ENCODE measurements at regions not wholly inside any gene's neighbourhood (a gene's known extent, or its start where the extent isn't known, plus 50 kb on each side); places are given as distances from the start of the nearest gene placed in this dataset.
"Not testable (repeated sequence)": the region's sequence is repeated elsewhere in the genome, so short reads cannot be mapped to it uniquely, and the experiment has no call there.

DNA sequence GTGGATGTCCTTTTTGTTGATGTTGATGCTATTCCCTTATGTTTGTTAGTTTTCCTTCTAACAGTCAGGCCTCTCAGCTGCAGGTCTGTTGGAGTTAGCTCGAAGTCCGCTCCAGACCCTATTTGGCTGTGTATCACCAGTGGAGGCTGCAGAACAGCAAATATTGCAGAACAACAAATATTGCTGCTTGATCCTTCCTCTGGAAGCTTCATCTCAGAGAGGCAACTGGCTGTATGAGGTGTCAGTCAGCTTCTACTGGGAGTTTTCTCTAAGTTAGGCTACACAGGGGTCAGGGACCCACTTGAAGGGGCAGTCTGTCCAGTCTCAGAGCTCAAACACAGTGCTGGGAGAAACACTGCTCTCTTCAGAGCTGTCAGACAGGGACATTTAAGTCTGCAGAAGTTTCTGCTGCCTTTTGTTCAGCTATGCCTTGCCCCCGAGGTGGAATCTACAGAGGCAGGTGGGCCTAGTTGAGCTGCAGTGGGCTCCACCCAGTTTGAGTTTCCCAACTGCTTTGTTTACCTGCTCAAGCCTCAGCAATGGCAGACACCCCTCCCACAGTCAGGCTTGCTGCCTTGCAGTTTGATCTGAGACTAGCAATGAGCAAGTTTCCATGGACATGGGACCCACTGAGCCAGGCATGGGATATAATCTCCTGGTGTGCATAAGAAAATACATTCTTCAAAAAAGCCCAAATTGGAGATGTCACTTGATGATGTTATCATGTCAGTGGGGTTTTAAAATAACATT, 99.5 kb downstream of the KDM5D start:
- DNase-seq (ENCODE audit: low spot score): no peak

- DNase-seq (ENCODE audit: low spot score): no peak
Observed at GRCh38 chrY:19637651-19638347, 106.7 kb downstream of the KDM5D start.

GRCh38 chrY:19628926-19629325, 115.6 kb downstream of the KDM5D start:
- DNase-seq (ENCODE audit: low spot score): no peak

DNA sequence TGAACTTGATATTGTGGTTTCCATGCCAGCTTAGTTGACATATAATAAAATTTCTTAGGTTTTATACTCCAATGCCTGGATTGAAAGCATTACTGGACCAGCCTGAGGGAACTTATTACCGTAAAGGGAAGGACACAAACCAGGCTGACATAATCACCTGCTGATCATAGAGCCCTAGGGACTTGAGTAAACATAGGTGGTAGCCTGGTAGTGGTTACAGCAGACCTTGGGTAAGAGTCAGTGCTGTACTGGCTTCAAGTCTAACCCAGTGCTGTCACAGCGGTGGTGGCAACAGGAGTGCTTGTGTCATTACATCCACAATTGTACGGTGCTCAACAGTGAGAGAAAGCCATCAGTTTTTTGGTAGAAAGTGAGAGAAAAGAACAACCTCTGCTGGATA, 122.1 kb downstream of the KDM5D start:
- DNase-seq (ENCODE audit: low spot score): no peak

- no peak for DNase-seq (ENCODE audit: low spot score)
Observed at GRCh38 chrY:19621756-19622155, 122.8 kb downstream of the KDM5D start.

GRCh38 chrY:19601113-19601512, 143.4 kb downstream of the KDM5D start:
- no peak for DNase-seq (ENCODE audit: low spot score)

DNA sequence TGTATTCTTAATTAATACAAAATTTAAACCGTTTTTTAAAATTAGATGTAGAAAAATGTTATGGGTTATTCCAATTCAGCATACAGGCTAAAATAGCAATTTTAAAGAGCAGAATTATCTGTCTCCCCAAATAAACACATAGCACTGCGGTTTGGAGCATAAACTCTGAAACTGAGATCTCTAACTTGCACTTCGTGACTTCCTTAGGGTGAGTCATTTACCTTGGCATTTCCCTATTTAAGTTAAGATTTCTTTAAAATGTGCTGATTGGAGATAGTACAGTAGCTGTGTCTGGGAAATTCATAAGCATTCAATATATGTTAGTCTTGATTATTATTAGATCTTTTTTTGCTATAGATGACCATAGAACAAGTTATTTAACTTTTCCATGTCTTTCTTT, 143.8 kb downstream of the KDM5D start:
- DNase-seq (ENCODE audit: low spot score): no peak

GRCh38 chrY:19590235-19590634, 154.3 kb downstream of the KDM5D start:
- no peak for DNase-seq (ENCODE audit: low spot score)

DNA sequence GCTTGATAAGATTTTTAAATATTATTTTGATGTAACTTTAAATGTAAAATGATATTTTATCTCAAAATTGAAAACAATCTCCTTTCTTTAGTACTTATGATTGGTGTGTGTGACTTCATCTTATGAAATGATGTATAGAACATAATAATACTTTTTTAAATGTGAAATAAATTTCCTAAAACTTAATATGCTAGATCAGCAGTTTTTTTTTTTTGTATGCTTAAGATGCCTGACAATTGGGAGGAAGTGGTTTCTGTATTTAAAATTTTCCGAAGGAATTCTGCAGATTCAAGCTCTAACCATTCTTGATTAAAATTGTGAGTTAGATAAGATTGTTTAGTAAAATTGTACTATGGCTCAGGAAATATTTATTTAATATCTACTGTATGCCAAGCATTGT, 154.9 kb downstream of the KDM5D start:
- no peak for DNase-seq (ENCODE audit: low spot score)

DNA sequence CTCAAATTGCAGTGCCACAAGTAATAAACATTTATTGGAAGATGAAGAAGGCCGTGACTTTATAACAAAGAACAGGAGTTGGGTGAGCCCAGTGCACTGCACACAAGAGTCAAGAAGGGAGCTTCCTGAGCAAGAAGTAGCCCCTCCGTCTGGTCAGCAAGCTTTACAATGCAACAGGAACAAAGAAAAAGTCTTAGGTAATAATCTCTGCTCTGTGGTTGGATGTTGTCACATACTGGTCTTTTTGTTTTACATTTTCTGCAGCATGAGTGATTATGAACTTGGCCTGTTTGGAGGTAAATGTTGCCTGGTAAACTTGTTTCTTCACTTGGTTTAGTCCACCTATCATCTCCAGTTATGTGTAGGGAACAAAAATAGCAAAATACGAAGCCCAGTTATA, 157.2 kb downstream of the KDM5D start:
- DNase-seq (ENCODE audit: low spot score): no peak

DNA sequence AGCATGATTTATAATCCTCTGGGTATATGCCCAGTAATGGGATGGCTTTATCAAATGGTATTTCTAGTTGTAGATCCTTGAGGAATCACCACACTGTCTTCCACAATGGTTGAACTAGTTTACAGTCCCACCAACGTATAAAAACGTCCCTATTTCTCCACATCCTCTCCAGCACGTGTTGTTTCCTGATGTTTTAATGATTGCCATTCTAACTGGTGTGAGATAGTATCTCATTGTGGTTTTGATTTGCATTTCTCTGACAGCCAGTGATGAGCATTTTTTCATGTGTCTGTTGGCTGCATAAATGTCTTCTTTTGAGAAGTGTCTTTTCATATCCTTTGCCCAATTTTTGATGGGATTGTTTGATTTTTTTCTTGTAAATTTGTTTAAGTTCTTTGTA, 163.5 kb downstream of the KDM5D start:
- not testable (repeated sequence) for DNase-seq (ENCODE audit: low spot score)

DNA sequence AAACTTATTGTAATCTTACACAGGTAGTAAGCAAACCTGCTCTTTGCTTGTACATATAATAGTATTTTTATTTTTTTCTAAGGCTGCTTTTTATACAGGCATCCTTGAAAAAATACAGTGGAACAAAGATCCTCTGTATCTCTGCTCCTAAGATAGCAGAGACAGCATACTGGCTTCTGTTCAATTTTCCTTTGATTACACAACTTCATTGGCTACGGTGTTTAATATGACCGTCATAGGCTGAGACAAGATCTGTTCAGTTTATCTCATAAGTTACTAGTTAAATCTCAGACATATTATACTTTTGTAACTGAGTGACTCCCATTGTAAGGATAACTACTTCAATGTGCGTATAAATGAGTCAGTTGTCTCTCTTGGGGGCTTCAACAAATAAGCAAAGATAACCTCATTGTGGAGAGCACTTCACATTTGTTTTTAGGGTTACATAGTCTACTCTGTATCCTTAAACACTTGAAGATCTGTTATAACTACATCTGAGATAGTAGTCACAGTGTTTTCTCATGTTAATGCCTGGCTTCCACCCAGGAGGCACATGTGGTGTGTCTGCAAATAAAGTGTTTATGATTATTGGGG, 166.1 kb downstream of the KDM5D start:
- peak; percentile 9 for DNase-seq (ENCODE audit: low spot score)

DNA sequence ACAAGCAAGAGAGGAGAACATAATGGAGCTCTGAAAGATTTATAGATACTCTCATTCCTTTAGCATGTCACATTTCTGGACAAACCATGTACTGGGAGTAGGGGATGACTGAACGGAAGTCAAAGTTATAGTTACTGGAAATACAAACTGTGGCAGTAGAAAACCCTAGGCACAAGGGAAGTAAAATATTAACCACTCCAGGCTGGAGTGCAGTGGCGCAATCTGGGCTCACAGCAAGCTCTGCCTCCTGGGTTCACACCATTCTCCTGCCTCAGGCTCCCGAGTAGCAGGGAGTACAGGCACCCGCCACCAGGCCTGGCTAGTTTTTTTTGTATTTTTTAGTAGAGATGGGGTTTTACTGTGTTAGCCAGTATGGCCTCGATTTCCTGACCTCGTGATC, 167.3 kb downstream of the KDM5D start:
- no peak for DNase-seq (ENCODE audit: low spot score)

GRCh38 chrY:19574939-19575338, 169.6 kb downstream of the KDM5D start:
- no peak for DNase-seq (ENCODE audit: low spot score)

DNA sequence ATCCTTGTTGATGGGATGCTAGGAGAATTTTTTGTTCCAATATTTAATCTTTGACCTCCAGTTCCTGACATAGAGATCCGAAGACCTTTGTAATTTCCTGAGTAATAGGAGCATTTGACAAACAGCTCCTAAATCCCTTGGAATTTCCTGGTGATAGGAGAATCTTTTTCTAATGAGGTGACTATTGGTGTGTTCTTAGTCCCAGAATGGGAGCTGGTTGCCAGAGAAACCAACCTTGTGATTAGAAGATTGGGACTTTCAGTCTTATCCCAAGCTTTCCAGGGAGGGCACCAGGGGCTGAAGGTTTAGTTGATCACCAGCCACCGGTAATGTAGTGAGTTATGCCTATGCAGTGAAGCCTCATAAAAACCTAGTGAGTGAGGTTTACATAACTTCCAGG, 170.9 kb downstream of the KDM5D start:
- DNase-seq (ENCODE audit: low spot score): no peak

GRCh38 chrY:19570999-19571398, 173.5 kb downstream of the KDM5D start:
- DNase-seq (ENCODE audit: low spot score): no peak

GRCh38 chrY:19567943-19568342, 176.6 kb downstream of the KDM5D start:
- DNase-seq (ENCODE audit: low spot score): no peak

DNA sequence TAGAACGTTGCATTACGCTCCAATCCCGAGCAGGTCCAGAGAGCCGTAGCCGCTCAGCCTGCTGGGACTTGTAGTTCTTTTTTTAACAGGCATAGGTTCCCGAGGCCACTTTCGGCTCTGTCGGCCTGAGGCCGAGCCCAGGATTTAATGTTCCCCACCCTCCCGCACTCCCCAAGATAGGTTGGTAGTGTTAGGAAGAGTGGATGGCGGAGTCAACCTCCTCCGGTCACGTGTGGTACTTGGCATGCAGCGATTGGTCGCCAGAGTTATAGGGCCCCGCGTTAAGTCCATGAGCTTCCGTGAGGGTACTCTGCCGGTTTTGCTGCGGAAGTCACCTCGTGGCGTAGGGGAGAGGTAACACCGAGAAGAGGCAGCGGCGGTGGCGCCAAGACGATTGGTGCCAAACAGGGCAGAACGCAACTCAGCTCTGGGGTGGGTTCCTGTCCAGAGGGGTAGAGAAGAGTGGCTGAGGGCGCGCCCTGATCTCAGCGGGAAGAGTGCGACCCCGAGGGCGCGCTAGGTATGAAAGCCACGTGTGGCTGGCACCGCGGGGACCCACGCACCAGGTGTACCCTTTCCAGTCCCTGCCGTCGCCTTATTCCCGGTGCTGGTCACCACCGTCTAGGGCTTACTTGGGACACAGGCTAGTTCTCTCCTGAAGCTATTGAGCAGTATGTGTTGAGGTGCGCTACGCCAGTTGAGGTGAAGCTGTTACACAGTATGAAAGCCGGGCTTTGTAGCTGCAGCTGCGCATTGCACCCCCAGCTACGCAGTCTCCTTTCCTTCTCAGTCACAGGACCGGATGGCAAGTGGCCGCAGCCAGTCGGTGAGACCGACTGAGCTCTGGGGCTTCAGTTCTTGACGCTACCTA, 177.2 kb downstream of the KDM5D start:
- DNase-seq (ENCODE audit: low spot score): peak; percentile 94

- no peak for DNase-seq (ENCODE audit: low spot score)
Observed at GRCh38 chrY:19559161-19559560, 185.4 kb downstream of the KDM5D start.

- DNase-seq (ENCODE audit: low spot score): no peak
Observed at GRCh38 chrY:19549671-19550466, 194.7 kb downstream of the KDM5D start.

GRCh38 chrY:19541475-19542306, 202.8 kb downstream of the KDM5D start:
- DNase-seq (ENCODE audit: low spot score): no peak

All from pons (tissue), 1 donor.